ENCODE measurements at regions not wholly inside any gene's neighbourhood (a gene's known extent, or its start where the extent isn't known, plus 50 kb on each side); places are given as distances from the start of the nearest gene placed in this dataset.

GRCh38 chr22:44572414-44573207, 74.6 kb upstream of the RTL6 start:
- Mint-ChIP-seq H3K27ac (ENCODE audit: unreplicated experiment) (no peak overlapping the region), H3K36me3 (ENCODE audit: low read depth) (peaks cover 7% of the 10 kb centered on the region)

GRCh38 chr22:44571566-44572413, 73.8 kb upstream of the RTL6 start:
- no peak for TF ChIP-seq CTCF (conservative IDR thresholded peaks at IDR 0.05)
- Mint-ChIP-seq H3K4me1 (no peaks in the 10 kb centered on the region), H3K27ac (ENCODE audit: unreplicated experiment) (no peak overlapping the region), H3K36me3 (ENCODE audit: low read depth) (peaks cover 7% of the 10 kb centered on the region), H3K4me3 (no peak overlapping the region), H3K9me3 (peaks cover 8% of the 10 kb centered on the region), H3K27me3 (ENCODE audit: low read depth) (peaks cover 7% of the 10 kb centered on the region)
- no peak for DNase-seq (ENCODE audit: low read depth, low spot score)

More at GRCh38 chr22:44572414-44573207, 74.6 kb upstream of the RTL6 start:
- H3K4me1 Mint-ChIP-seq = no peaks in the 10 kb centered on the region
- H3K27me3 Mint-ChIP-seq (ENCODE audit: low read depth) = peaks cover 7% of the 10 kb centered on the region
- no peak for DNase-seq (ENCODE audit: low read depth, low spot score)
- H3K9me3 Mint-ChIP-seq = peaks cover 8% of the 10 kb centered on the region
- H3K4me3 Mint-ChIP-seq = no peak overlapping the region
- no peak for TF ChIP-seq CTCF (conservative IDR thresholded peaks at IDR 0.05)

DNA sequence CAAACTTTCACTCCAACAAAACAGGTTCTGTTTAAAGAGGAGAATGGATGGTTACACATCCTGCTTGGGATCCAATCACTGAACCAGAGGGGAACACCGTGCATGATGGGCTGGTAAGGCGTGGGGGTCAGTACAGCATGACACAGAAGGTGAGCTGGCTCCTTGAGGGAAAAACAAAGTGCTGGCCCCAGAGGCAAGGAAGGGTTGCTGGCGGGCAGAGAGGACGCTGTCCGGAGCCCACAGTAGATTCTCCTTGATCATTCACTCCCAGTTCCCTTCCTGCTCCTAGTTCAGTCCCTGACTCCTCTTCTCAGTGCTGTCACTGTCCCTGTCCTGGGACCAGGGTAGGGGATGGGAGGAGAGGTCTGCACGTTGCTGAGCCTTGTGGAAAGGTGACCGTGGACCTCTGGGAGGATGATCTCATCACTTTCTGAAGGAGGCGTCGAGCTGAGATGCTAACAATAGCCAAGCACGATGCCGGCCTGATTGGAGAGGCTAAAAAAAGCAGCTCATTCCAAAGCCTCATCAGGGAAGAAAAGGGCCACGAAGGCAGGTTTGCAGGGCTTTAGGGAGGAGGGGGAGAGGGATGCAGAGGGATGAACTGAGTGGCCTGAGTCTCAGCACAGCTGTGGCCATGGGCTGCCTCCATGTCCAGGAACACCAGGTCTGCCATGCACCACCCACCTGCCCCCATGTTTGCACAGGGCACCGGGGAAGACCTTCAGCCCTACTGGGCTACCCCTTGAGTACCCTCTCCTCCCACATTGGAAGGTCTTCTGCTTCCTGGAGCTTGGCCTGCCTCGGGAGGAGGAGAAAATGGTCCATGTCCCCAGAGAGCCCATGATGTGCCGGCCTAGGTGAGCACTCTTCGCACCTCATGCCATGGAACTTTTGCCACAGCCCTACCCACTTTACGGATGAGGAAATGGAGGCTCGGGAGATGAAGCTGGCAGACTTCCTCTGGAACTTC, 72.7 kb upstream of the RTL6 start:
- no peak overlapping the region for H3K27ac Mint-ChIP-seq (ENCODE audit: unreplicated experiment)
- DNase-seq (ENCODE audit: low read depth, low spot score) = no peak

GRCh38 chr22:44569561-44569991, 71.5 kb upstream of the RTL6 start:
- Mint-ChIP-seq H3K9me3 (peaks cover 15% of the 10 kb centered on the region), H3K27me3 (ENCODE audit: low read depth) (peaks cover 3% of the 10 kb centered on the region), H3K27ac (ENCODE audit: unreplicated experiment) (no peak overlapping the region), H3K36me3 (ENCODE audit: low read depth) (peaks cover 9% of the 10 kb centered on the region), H3K4me3 (no peak overlapping the region), H3K4me1 (no peaks in the 10 kb centered on the region)
- TF ChIP-seq CTCF (conservative IDR thresholded peaks at IDR 0.05) = no peak
- DNase-seq (ENCODE audit: low read depth, low spot score) = no peak

More for the DNA sequence above, 72.7 kb upstream of the RTL6 start:
- Mint-ChIP-seq H3K9me3 (peaks cover 11% of the 10 kb centered on the region), H3K36me3 (ENCODE audit: low read depth) (peaks cover 8% of the 10 kb centered on the region), H3K4me1 (no peaks in the 10 kb centered on the region), H3K4me3 (no peak overlapping the region), H3K27me3 (ENCODE audit: low read depth) (peaks cover 5% of the 10 kb centered on the region)
- TF ChIP-seq CTCF (conservative IDR thresholded peaks at IDR 0.05) = no peak

All from neural crest cell (in vitro differentiated cells).